ENCODE measurements at regions not wholly inside any gene's neighbourhood (a gene's known extent, or its start where the extent isn't known, plus 50 kb on each side); places are given as distances from the start of the nearest gene placed in this dataset.
"Not testable (repeated sequence)": the region's sequence is repeated elsewhere in the genome, so short reads cannot be mapped to it uniquely, and the experiment has no call there.

DNA sequence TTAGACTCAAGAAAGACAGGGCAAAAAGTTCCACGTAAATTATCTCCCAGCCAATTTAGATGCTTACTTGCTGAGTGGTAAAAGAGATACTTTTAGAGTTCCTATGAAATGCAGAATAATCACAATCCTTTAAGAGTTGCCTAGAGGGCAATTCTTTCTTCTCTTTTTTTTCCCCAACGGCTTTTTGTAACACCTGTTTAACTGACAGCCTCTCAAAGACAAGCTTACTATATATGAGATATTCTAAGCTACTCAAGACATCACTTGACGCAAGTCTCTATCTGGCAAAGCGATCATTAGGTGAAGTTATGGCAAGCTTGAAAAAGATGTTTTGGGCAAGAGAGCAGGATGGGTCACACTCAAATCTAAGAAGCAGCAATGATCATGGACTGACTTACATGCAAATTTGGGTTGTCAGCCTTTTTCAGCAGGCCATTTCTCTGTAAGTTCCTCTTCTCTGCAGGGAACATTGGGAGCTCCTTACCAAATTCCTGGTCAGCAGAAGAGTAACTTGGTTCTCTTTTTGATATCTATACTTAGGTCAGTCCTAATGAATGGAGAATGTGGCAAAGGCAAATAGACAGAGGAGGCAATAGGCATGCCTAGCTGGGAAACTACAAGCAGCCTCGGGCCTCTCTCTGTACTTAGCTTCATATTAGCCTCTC lies 162.9 kb upstream of the FGF13 start (continued):
- TF ChIP-seq, protein P1, sequence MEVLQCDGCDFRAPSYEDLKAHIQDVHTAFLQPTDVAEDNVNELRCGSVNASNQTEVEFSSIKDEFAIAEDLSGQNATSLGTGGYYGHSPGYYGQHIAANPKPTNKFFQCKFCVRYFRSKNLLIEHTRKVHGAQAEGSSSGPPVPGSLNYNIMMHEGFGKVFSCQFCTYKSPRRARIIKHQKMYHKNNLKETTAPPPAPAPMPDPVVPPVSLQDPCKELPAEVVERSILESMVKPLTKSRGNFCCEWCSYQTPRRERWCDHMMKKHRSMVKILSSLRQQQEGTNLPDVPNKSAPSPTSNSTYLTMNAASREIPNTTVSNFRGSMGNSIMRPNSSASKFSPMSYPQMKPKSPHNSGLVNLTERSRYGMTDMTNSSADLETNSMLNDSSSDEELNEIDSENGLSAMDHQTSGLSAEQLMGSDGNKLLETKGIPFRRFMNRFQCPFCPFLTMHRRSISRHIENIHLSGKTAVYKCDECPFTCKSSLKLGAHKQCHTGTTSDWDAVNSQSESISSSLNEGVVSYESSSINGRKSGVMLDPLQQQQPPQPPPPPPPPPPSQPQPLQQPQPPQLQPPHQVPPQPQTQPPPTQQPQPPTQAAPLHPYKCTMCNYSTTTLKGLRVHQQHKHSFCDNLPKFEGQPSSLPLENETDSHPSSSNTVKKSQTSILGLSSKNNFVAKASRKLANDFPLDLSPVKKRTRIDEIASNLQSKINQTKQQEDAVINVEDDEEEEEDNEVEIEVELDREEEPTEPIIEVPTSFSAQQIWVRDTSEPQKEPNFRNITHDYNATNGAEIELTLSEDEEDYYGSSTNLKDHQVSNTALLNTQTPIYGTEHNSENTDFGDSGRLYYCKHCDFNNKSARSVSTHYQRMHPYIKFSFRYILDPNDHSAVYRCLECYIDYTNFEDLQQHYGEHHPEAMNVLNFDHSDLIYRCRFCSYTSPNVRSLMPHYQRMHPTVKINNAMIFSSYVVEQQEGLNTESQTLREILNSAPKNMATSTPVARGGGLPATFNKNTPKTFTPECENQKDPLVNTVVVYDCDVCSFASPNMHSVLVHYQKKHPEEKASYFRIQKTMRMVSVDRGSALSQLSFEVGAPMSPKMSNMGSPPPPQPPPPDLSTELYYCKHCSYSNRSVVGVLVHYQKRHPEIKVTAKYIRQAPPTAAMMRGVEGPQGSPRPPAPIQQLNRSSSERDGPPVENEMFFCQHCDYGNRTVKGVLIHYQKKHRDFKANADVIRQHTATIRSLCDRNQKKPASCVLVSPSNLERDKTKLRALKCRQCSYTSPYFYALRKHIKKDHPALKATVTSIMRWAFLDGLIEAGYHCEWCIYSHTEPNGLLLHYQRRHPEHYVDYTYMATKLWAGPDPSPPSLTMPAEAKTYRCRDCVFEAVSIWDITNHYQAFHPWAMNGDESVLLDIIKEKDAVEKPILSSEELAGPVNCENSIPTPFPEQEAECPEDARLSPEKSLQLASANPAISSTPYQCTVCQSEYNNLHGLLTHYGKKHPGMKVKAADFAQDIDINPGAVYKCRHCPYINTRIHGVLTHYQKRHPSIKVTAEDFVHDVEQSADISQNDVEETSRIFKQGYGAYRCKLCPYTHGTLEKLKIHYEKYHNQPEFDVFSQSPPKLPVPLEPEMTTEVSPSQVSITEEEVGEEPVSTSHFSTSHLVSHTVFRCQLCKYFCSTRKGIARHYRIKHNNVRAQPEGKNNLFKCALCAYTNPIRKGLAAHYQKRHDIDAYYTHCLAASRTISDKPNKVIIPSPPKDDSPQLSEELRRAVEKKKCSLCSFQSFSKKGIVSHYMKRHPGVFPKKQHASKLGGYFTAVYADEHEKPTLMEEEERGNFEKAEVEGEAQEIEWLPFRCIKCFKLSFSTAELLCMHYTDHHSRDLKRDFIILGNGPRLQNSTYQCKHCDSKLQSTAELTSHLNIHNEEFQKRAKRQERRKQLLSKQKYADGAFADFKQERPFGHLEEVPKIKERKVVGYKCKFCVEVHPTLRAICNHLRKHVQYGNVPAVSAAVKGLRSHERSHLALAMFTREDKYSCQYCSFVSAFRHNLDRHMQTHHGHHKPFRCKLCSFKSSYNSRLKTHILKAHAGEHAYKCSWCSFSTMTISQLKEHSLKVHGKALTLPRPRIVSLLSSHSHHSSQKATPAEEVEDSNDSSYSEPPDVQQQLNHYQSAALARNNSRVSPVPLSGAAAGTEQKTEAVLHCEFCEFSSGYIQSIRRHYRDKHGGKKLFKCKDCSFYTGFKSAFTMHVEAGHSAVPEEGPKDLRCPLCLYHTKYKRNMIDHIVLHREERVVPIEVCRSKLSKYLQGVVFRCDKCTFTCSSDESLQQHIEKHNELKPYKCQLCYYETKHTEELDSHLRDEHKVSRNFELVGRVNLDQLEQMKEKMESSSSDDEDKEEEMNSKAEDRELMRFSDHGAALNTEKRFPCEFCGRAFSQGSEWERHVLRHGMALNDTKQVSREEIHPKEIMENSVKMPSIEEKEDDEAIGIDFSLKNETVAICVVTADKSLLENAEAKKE (CRISPR knock-in tag; IDR thresholded peaks at IDR 0.05) = no peak
- TF ChIP-seq NANOG (IDR thresholded peaks at IDR 0.05; ENCODE audit: borderline replicate concordance) (no peak), JUNB (IDR thresholded peaks at IDR 0.05; ENCODE audit: unreplicated experiment) (no peak), STAT1 (IDR thresholded peaks at IDR 0.05; ENCODE audit: unreplicated experiment) (no peak), ZNF114 (CRISPR knock-in tag; IDR thresholded peaks at IDR 0.05) (no peak), ZNF331 (CRISPR knock-in tag; IDR thresholded peaks at IDR 0.05; ENCODE audit: low read depth) (no peak), CREB1 (CRISPR knock-in tag; IDR thresholded peaks at IDR 0.05; ENCODE audit: low read depth) (no peak)

DNA sequence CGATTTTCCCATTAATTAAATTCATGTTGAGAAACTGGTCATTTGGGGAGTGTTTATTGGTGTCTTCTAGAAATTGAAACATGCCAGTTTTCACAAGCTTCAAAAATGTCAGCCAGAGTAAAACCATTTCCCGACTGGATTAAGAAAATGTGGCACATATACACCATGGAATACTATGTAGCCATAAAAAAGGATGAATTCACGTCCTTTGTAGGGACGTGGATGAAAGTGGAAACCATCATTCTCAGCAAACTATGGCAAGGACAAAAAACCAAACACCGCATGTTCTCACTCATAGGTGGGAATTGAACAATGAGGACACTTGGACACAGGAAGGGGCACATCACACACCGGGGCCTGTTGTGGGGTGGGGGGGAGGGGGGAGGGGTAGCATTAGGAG lies 162.1 kb upstream of the FGF13 start:
- H3K36me3 ChIP-seq (ENCODE audit: insufficient read depth); H3K4me1 ChIP-seq (ENCODE audit: insufficient read depth); ATAC-seq; H3F3A ChIP-seq (replicated peaks; ENCODE audit: low read depth); H3K27ac Mint-ChIP-seq; H3K9me3 Mint-ChIP-seq; DNase-seq (ENCODE audit: low spot score); H3K27me3 Mint-ChIP-seq (ENCODE audit: insufficient read depth, low read depth, poor library complexity); H3K27ac ChIP-seq (ENCODE audit: low read depth); H3K4me2 ChIP-seq; H3K4me3 Mint-ChIP-seq; H3K9me2 ChIP-seq (ENCODE audit: insufficient read depth); H2AFZ ChIP-seq; H4K20me1 ChIP-seq (replicated peaks; ENCODE audit: insufficient read depth); H3K4me3 ChIP-seq; H3K36me3 Mint-ChIP-seq (ENCODE audit: low read depth); H3K79me2 ChIP-seq (replicated peaks; ENCODE audit: insufficient read depth); H3K27me3 ChIP-seq (ENCODE audit: insufficient read depth): not testable (repeated sequence)
- peaks cover 10% of the 10 kb centered on the region for H3K4me1 Mint-ChIP-seq
